Peyer's patch (tissue), 4 donors: ENCODE measurements at regions not wholly inside any gene's neighbourhood (a gene's known extent, or its start where the extent isn't known, plus 50 kb on each side); places are given as distances from the start of the nearest gene placed in this dataset.

Source experiments
- DNase-seq, 3 donors: peaks; one replicate each; pipeline ENCODE4 v3.0.0-alpha.2; 2017 to 2019
- H3K27ac ChIP-seq, 4 donors: fragments of 200-600 bp; sonication (generic); one replicate each; pipeline ENCODE4 v1.5.1; 2016 to 2019
- H3K27me3 ChIP-seq, 2 donors: fragments of 200-600 bp; sonication (generic); one replicate each; pipeline ENCODE4 v1.5.1; 2019
- H3K36me3 ChIP-seq, 3 donors: fragments of 200-600 bp; sonication (generic); one replicate each; pipeline ENCODE4 v1.5.1; 2016 to 2019
- H3K4me1 ChIP-seq, 4 donors: fragments of 200-600 bp; sonication (generic); one replicate each; pipeline ENCODE4 v1.5.1; 2016 to 2019
- H3K4me3 ChIP-seq, 4 donors: fragments of 200-600 bp; sonication (generic); 1 replicate in 3 of 4; 2 replicates in 1 of 4; pipeline ENCODE4 v1.5.1; 2016 to 2019; ENCODE audit warnings: mild to moderate bottlenecking in 1 of 4
- H3K9me3 ChIP-seq, 4 donors: fragments of 200-600 bp; sonication (generic); one replicate each; pipeline ENCODE4 v1.5.1; 2016 to 2019; ENCODE audit warnings: mild to moderate bottlenecking in 1 of 4
- POLR2A ChIP-seq, 2 donors: fragments of 450-650 bp; IDR thresholded peaks; one replicate each; pipeline ENCODE4 v1.5.1; 2017; ENCODE audit warnings: antibody characterized with exemption in 2 of 2, mild to moderate bottlenecking in 2 of 2, moderate library complexity in 2 of 2
- TF ChIP-seq, protein P1 (sequence below), 6 experiments: fragments of 450-650 bp in 4 of 6; fragments of 200-600 bp in 2 of 6; sonication (generic) in 1 of 6; IDR thresholded peaks; one replicate each; pipeline ENCODE4 v1.5.1; 2017 to 2019; ENCODE audit warnings: antibody characterized with exemption in 6 of 6, mild to moderate bottlenecking in 3 of 6, moderate library complexity in 1 of 6

DNA sequence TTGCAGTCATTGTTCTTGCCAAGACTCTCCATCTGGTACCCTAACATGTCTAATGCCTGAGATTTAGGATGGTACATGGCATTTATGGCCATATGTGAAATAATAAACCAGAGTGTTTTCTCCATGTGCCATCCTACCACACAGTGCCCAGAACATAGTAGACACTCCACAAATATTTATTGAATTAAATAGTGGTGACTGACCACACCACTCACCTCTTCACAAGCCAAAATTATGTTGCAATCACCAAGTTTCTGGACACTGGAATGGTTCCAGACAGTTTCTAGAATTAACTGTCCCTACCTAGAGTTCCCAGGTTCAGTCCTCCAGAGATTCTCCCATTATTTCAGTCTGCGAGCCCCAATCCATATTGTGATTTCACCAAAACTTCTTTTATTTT lies 427.3 kb downstream of the KIF16B start:
- Histone ChIP-seq H3K9me3 (no peaks in the 10 kb centered on the region), H3K4me3 (no peak overlapping the region), H3K4me1 (no peaks in the 10 kb centered on the region), H3K36me3 (no peaks in the 10 kb centered on the region), H3K27ac (no peak overlapping the region), H3K27me3 (no peaks in the 10 kb centered on the region)
- no peak for DNase-seq
- TF ChIP-seq POLR2A (IDR thresholded peaks at IDR 0.05), result no peak
- TF ChIP-seq, protein P1, sequence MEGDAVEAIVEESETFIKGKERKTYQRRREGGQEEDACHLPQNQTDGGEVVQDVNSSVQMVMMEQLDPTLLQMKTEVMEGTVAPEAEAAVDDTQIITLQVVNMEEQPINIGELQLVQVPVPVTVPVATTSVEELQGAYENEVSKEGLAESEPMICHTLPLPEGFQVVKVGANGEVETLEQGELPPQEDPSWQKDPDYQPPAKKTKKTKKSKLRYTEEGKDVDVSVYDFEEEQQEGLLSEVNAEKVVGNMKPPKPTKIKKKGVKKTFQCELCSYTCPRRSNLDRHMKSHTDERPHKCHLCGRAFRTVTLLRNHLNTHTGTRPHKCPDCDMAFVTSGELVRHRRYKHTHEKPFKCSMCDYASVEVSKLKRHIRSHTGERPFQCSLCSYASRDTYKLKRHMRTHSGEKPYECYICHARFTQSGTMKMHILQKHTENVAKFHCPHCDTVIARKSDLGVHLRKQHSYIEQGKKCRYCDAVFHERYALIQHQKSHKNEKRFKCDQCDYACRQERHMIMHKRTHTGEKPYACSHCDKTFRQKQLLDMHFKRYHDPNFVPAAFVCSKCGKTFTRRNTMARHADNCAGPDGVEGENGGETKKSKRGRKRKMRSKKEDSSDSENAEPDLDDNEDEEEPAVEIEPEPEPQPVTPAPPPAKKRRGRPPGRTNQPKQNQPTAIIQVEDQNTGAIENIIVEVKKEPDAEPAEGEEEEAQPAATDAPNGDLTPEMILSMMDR (IDR thresholded peaks at IDR 0.05), result no peak

DNA sequence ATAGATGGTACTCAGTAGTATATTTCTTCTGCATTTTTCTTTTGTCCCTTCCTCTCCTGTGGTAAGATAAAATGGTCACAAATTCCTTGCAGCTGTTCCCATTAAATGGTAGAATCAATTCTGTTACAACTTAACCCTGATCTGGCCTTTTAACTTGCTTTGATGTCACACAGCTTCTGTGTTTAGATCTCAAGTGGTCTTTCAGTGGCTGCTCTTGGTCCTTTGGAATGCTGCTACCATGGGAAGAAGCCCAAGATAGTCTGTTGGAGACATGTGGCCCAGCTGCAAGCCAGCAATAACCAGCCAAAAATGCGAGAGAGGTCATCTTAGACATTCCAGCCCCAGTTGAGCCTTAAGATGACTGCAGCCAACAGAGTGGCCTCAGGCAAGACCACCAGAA lies 429.7 kb downstream of the KIF16B start:
- no peaks in the 10 kb centered on the region for H3K9me3 ChIP-seq
- H3K4me3 ChIP-seq, result no peak overlapping the region
- no peaks in the 10 kb centered on the region for H3K27me3 ChIP-seq
- TF ChIP-seq, protein P1 (IDR thresholded peaks at IDR 0.05), result no peak
- TF ChIP-seq POLR2A (IDR thresholded peaks at IDR 0.05), result no peak
- no peak for DNase-seq
- H3K27ac ChIP-seq, result no peak overlapping the region
- H3K4me1 ChIP-seq, result no peaks in the 10 kb centered on the region
- no peaks in the 10 kb centered on the region for H3K36me3 ChIP-seq

DNA sequence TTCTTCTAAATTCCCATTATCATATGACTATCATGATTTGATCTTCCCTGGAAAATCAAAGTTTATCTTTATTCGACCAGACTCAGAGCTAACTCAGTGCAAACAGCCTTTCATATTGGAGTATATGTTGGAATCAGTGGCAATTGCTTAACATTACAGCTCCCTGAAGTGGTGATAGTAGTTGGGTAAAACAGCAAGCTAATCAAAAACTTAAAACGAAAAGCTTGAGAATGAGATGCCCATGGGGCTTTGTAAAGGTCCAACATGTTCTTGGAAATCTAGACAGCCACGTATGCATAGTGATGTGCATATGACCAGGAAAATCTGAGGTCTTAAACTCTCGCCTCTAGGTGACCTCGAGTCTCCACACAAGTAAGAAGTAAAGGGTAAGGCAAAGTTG lies 437.6 kb downstream of the KIF16B start:
- Histone ChIP-seq H3K4me1 (no peaks in the 10 kb centered on the region), H3K9me3 (no peaks in the 10 kb centered on the region), H3K27me3 (no peaks in the 10 kb centered on the region), H3K4me3 (no peak overlapping the region), H3K27ac (no peak overlapping the region), H3K36me3 (no peaks in the 10 kb centered on the region)
- DNase-seq, result no peak
- TF ChIP-seq, protein P1 (IDR thresholded peaks at IDR 0.05), result no peak
- no peak for TF ChIP-seq POLR2A (IDR thresholded peaks at IDR 0.05)

DNA sequence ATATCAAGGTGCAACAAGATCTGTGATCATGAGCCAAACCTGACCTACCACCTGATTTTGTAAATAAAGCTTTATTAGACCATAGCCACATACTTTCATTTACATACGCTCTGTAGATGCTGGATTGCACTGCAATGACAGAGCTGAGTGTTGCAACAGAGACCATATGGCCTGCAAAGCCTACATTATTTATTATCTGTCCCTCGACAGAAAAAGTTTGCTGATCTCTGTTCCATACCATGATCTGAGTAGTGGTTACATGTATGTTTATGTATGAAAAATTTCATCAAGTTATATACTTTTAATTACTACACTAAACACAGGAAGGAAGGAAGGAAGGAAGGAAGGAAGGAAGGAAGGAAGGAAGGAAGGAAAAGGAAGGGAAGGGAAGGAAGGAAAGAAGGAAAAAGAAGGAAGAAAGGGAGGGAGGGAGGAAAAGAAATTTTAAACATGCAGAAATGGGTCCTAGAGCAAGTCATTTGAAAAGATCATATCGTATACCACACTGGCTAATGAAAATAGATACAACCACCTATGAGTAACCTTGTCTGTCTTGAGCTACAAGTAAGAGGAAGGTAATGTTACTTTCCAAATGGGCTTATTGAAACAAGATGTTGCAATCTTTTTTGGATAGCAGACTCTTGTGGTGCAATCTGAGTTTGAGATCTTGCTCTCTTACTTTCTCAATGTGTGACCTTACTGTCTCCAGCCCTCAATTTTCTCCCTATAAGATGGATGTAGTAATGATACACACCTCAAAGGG lies 441.0 kb downstream of the KIF16B start:
- Histone ChIP-seq H3K27me3 (no peaks in the 10 kb centered on the region), H3K4me1 (no peaks in the 10 kb centered on the region), H3K4me3 (no peak overlapping the region), H3K27ac (no peak overlapping the region), H3K36me3 (no peaks in the 10 kb centered on the region), H3K9me3 (no peaks in the 10 kb centered on the region)
- DNase-seq, result no peak
- TF ChIP-seq POLR2A (IDR thresholded peaks at IDR 0.05), result no peak
- TF ChIP-seq, protein P1 (IDR thresholded peaks at IDR 0.05), result no peak

DNA sequence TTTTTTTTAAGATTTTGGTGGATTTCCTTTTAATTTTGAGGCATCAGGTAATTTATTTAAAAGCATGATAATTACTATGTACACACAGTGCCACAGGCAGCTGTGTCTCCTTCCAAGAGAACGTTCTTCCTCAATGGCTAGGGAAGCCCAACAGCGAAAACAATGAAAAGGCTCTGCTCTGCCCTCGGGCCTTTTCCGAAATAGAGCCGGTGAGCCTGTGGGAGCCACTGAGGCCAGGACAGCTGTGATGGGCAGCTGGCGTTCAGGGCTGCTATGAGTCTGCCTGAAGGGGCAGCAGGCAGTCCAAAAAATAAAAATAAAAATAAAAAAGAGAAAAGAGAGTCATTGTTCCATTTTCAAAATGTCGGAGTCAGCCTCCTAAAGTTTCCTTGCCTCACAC lies 443.8 kb downstream of the KIF16B start:
- H3K36me3 ChIP-seq, result no peaks in the 10 kb centered on the region
- TF ChIP-seq, protein P1 (IDR thresholded peaks at IDR 0.05), result no peak
- no peak for TF ChIP-seq POLR2A (IDR thresholded peaks at IDR 0.05)
- H3K4me1 ChIP-seq, result no peaks in the 10 kb centered on the region
- no peaks in the 10 kb centered on the region for H3K9me3 ChIP-seq
- no peak overlapping the region for H3K27ac ChIP-seq
- H3K4me3 ChIP-seq, result no peak overlapping the region
- no peak for DNase-seq
- no peaks in the 10 kb centered on the region for H3K27me3 ChIP-seq
